Right forelimb (tissue), 1 donor: ENCODE measurements at regions not wholly inside any gene's neighbourhood (a gene's known extent, or its start where the extent isn't known, plus 50 kb on each side); places are given as distances from the start of the nearest gene placed in this dataset.

Experiments
- DNase-seq: peaks from one replicate; pipeline ENCODE4 v3.0.0-alpha.2; 2018

- DNase-seq, result no peak
Observed at GRCh38 chr4:62415256-62415655, 1215.1 kb downstream of the ADGRL3 start.

GRCh38 chr4:62414563-62414962 is 1214.4 kb downstream of the ADGRL3 start:
- no peak for DNase-seq

GRCh38 chr4:62410371-62411003 is 1210.4 kb downstream of the ADGRL3 start:
- no peak for DNase-seq

GRCh38 chr4:62408454-62408853 is 1208.3 kb downstream of the ADGRL3 start:
- DNase-seq, result no peak

GRCh38 chr4:62407534-62407933 is 1207.4 kb downstream of the ADGRL3 start:
- no peak for DNase-seq

GRCh38 chr4:62402088-62402806 is 1202.1 kb downstream of the ADGRL3 start:
- DNase-seq, result no peak

- DNase-seq, result no peak
Observed at GRCh38 chr4:62399242-62399641, 1199.1 kb downstream of the ADGRL3 start.

- no peak for DNase-seq
Observed at GRCh38 chr4:62398318-62398717, 1198.2 kb downstream of the ADGRL3 start.

- no peak for DNase-seq
Observed at GRCh38 chr4:62394766-62395165, 1194.6 kb downstream of the ADGRL3 start.

- DNase-seq, result no peak
Observed at GRCh38 chr4:62387808-62388207, 1187.7 kb downstream of the ADGRL3 start.

- no peak for DNase-seq
Observed at GRCh38 chr4:62377700-62378099, 1177.6 kb downstream of the ADGRL3 start.

- DNase-seq, result no peak
Observed at GRCh38 chr4:62377245-62377644, 1177.1 kb downstream of the ADGRL3 start.

GRCh38 chr4:62366939-62367338 is 1166.8 kb downstream of the ADGRL3 start:
- DNase-seq, result no peak

GRCh38 chr4:62360156-62360545 is 1160.0 kb downstream of the ADGRL3 start:
- no peak for DNase-seq

- DNase-seq, result no peak
Observed at GRCh38 chr4:62359441-62360155, 1159.5 kb downstream of the ADGRL3 start.

GRCh38 chr4:62344915-62345314 is 1144.8 kb downstream of the ADGRL3 start:
- DNase-seq, result no peak

GRCh38 chr4:62344474-62344873 is 1144.3 kb downstream of the ADGRL3 start:
- DNase-seq, result no peak

GRCh38 chr4:62342346-62342745 is 1142.2 kb downstream of the ADGRL3 start:
- no peak for DNase-seq

GRCh38 chr4:62328526-62328925 is 1128.4 kb downstream of the ADGRL3 start:
- DNase-seq, result no peak

- no peak for DNase-seq
Observed at GRCh38 chr4:62327612-62328297, 1127.6 kb downstream of the ADGRL3 start.

- DNase-seq, result peak; percentile 58
Observed at GRCh38 chr4:62324215-62324614, 1124.1 kb downstream of the ADGRL3 start.

GRCh38 chr4:62320612-62321011 is 1120.5 kb downstream of the ADGRL3 start:
- no peak for DNase-seq

- no peak for DNase-seq
Observed at GRCh38 chr4:62302710-62303109, 1102.6 kb downstream of the ADGRL3 start.
